Skeletal muscle cell (primary cell): ENCODE measurements at regions not wholly inside any gene's neighbourhood (a gene's known extent, or its start where the extent isn't known, plus 50 kb on each side); places are given as distances from the start of the nearest gene placed in this dataset.

Experiments used
- DNase-seq: peaks from one replicate; pipeline ENCODE4 v3.0.0-alpha.2; 2010; ENCODE audit warnings: low read depth
- H3K4me3 ChIP-seq: 2 replicates; pipeline ENCODE4 v1.5.1; 2011; ENCODE audit warnings: low read depth, mild to moderate bottlenecking, control low read depth, low read length, moderate library complexity

DNA sequence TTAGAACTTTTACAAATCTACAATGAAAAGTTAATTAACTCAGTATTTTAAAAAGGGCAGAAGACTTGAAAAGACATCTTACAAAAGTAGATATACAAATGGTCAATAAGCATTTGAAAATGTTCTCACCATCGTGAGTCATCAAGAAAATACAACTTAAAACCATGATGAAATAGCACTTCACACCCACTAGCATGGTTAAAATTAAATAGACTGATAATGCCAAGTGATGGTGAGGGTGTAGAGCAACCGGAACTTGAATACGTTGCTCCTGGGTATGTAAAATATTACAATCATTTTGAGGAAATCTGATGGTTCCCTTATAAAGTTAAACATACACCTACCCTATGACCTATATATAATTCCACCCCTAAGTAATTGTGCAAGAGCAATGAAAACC lies 319.8 kb upstream of the UMPS start:
- no peak for DNase-seq

DNA sequence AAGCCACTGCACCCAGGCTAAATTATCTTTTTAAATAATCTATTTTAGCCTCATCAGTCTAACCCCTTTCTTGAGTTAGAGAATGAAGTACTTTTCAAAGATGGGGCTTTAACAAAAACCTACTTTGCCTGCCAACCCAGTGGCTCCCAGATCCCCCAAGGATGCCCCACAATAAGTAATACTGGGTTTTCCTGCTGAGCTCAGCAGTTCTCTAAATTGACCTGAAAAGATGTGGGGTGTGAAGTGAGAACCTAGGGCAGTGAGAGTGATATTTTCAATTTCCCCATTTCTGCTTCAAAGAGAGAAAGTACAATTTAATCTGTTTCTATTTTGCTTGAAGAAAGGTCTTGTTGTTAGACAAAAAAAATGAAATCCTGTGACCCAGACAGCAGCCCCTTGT lies 318.5 kb upstream of the UMPS start:
- H3K4me3 ChIP-seq = no peak overlapping the region
- no peak for DNase-seq

More for the DNA sequence above, 319.8 kb upstream of the UMPS start:
- no peak overlapping the region for H3K4me3 ChIP-seq

DNA sequence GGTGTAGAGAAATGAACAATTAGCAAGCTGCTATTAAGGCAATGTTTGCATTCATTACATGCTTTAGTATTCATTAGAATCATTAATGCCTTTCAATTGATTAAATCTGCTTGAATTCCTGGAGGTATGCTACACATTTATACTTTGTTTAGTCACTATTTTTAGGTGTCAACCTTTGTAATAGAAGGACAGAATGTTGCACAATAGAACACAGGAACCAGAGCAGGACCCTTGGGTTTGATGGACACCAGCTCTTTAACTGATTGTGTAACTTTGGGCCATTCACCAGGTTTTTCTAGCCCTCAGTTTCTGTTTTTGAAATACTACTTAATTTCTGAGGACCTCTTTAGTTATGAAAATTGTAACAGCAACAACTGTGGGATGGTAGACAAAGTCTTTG lies 317.6 kb upstream of the UMPS start:
- H3K4me3 ChIP-seq = no peak overlapping the region
- no peak for DNase-seq

DNA sequence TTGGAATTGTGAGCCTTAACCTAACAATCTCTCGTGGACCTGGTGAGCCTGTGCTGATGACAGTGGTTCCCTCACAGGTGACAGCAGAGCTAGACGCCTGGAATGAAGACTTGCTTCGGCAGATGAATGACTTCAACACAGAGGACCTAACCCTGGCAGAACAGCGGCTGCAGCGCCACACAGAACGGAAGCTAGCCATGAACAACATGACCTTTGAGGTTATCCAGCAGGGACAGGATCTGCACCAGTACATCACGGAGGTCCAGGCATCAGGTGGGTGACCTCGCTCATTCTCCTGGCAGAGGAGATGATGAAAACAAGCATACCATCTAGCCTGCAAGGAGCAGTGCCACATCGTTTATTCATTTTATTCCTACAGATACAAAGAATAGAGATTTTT lies 316.9 kb upstream of the UMPS start:
- H3K4me3 ChIP-seq = no peak overlapping the region
- no peak for DNase-seq

DNA sequence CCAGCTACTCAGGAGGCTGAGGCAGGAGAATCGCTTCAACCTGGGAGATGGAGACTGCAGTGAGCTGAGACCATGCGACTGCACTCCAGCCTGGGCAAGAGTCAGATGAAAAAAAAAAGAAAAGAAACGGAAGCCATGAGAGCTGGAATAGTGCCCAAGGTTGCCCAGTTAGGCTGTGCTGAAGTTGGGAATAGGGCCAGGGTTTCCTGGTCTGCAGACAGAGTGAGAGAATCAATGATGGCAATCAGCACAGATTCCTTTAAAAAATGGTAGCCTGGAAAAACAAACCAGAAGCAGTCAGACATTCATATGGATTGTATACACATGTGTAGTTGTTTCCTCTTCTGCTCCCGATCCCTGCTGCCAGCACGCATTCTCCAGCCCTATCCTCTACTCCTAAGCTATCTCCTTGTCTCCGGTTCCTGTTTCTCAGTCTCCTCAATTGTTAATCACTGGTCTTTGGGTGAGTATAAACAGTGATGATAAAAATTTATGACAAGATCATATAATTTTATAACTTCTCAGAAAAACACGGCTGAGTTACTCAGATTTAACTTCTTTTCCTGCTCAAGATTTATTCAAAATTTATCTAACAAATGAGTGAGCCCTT lies 316.2 kb upstream of the UMPS start:
- no peak overlapping the region for H3K4me3 ChIP-seq

DNA sequence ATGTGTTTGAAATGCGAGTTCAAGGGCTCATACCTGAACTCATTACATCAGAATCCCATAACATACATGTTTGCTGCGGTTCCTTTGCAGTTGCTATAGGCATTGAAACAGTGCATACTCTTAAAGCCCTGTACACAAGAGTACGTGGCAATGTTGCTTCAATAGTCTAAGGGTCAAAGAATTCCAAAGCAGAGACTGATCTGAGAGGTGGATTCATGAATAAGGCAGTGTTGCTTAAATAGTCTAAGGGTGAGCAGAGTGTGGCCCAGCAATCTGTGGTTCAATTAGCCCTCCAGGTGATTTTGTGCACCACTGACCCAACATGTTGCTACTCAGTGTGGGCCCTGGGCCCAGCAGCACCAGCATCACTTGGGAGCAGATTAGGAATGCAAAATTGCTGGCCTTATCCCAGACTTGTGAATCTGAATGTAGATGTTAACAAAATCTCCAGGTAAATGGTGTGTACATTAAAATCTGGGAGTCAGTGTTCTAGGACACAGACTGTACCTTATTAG lies 314.7 kb upstream of the UMPS start:
- H3K4me3 ChIP-seq = no peak overlapping the region
- no peak for DNase-seq

More for the DNA sequence above, 316.2 kb upstream of the UMPS start:
- DNase-seq = no peak

DNA sequence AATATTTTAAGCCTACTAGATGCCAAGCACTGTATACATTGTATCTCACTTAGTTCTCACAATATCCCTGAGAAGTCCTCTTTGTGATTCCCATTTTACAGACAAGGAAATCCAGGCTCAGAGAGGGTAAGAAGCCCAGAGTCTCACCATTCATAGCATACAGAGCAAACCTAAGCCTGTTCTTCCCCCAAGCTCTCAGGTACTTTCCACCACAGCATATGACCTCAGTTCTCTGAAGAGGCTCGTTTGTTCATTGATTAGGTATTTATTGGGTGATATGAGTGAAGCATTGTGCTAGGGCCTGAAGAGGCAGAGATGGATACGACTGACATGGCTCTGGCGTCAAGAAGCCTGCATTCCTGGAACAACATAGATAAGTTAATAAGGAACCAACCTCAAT lies 310.9 kb upstream of the UMPS start:
- H3K4me3 ChIP-seq = no peak overlapping the region
- DNase-seq = no peak

DNA sequence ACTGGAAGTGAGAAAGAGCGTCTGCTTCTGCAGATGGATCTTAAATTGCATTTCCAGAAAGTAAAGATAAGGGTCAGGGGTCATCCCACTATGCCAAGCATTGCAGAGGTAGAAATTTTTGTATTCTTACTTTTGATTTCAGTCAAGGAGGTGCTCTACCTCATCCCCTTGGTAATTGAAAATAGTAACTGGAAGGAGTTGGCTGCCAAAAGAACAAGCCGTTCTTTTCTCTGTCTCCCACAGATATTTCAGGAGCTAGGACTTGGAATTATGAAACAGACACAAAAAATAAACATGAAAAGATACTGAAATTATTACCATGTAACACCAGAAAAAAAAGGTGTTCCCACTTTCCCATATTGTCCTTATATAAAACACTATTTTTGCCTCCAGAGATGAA lies 309.9 kb upstream of the UMPS start:
- H3K4me3 ChIP-seq = no peak overlapping the region
- DNase-seq = no peak

DNA sequence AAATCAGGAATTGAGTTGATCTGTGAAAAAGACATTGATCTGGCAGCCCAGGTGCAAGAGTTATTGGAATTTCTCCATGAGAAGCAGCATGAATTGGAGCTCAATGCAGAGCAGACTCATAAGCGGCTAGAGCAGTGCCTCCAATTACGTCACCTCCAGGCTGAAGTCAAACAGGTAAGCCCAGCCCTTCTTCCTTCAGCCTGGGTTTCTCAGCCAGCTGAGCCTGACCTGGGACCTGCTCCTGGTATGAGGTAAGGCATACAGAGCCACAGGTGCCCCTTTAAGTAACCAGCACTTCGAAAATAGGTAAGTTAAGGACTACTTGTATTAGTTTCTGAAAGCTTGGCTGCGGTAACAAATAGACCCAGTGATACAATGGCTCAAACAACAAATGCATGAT lies 307.4 kb upstream of the UMPS start:
- no peak for DNase-seq
- no peak overlapping the region for H3K4me3 ChIP-seq

DNA sequence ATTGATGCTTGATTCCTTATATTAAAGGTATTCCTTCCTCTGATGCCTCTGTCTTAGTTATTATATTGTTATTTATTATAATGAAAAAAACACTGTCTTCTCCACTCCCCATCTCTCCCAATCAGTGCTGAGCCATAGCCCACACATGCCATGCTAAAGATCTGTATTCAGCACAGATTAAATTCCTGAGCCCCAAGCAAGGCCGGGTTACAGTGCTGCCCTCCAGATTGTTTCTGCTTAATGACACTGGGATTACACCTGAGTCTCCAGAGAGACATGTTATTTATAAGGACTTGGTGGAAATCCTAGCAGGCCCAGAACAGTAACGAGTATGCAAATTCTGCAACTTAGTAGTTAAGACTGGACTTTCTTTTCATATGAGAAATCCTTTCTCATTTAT lies 305.9 kb upstream of the UMPS start:
- no peak for DNase-seq
- H3K4me3 ChIP-seq = no peak overlapping the region

DNA sequence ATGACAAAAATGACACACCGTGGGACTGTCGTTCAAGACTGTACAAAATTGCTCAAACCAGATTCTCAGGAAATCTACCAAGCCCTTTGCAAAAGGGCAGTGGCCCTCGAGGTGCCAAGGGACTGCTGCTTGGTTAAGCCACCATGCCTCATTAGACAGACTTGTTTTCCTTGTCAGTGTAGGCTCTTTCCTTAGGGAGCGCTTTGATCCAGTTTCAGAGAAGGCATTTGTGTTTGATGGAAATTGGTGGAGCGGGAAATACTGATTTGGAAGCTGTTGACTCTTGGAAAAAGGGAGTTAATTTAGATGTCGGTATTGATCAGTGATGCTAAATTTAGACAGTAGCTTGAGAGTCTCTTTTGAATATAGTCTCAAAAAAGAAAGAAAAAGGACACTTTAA lies 304.3 kb upstream of the UMPS start:
- DNase-seq = no peak
- H3K4me3 ChIP-seq = no peak overlapping the region

DNA sequence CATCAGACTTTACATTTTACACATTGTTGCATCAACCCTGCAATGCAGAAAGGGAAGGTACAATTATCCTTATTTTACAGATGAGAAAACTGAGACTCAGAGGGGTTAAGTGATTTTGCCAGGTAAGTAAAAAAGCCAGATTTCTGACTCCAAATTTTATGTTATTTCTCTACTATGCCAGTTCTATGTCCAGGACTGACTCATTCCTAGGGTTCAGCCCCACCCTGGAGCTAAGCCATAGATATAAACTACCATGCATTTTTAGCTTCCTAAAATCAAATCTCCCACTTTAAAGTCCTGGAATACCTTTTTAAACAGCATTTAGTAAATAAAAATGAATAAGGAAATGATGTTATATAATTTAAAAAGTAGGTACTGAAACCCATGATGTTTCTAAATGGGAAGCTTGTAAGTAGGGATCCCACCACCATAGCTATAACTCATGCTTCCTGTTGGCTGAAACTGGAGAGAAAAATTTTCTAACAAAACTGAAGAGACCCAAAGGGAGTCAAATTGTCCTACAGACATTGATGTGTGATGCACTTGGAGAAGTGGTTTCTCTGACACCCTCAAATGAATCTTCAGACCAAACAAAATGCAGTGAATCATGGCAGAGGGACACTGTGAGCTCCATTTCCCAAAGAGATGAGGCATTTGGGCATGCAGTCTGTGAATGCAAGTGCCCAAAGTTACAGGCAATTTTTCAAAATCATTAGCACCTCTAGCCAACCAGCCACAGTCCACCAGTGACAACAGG lies 301.7 kb upstream of the UMPS start:
- no peak for DNase-seq
- H3K4me3 ChIP-seq = no peak overlapping the region

DNA sequence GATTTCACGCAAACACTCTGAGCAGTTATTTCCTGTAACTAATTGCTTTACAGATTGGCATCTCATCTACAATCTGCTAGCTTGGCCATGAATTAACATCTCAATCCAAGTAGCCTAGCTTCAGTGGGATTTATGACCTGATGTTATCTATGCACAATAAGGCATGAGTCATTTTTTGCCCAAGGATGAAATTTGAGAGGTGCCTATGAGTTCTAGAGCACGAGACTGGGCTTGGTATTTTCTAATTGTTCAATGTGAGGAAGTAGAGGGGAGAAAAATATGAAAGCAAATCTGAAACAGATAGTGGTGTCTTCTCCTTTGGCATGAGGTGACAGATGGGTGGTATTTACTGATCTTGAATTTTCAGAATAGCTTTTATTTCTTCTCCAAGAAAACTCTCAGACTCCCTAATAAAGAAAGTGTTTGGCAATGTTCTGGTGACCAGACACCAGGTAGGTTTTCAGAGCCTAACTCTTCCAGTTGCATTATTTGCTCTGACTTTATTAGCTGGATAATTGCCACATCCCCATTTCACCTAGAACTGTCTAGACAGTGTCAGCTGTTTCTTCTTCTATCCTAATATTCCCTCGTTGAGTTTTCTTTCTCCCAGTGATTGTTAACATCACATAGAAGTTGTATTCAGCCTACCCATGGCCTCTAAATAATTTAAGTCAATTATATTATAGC lies 301.0 kb upstream of the UMPS start:
- no peak overlapping the region for H3K4me3 ChIP-seq
- no peak for DNase-seq

DNA sequence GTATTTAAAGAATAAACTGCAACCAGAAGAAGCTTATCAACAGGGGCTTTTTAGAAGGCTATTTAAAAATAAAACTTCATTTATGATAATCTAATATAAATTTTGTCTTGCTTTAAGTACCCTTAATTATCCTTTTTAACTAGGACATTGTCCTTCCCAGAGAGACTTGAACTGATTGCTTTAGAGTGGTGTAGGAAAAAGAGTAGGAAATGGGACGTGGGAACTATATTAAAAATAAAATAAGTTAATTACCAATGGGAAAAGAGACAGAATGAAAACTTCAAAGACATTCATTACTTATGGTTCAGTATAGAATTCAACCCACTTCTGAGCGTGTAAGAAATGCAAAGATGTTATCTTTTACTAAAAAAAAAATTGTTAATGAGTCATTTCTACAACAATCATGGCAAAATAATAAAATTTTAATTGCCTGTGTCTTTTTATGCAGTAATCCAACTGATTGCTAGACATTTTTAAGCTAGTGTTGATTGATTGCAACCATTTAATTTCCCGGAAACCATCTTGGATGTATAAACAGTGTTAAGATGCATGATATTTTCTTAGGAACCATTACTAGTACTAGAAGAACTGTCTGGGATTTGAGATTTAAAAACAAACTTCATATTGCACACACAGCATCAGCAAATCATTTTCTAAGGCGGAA lies 298.8 kb upstream of the UMPS start:
- no peak for DNase-seq
- no peak overlapping the region for H3K4me3 ChIP-seq

DNA sequence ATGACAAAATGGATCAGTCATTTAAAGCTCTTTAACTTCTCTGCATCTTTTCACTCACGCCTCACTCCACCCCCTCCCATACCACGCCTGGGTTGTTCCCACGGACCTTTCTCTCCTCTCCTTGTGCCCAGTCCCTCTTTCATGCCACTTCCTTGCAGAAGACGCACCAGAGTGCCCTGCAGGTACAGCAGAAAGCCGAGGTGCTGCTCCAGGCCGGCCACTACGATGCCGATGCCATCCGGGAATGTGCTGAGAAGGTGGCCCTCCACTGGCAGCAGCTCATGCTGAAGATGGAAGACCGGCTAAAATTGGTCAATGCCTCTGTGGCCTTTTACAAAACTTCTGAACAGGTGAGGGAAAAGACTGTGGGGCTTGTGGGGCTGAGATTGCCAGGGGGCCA lies 296.1 kb upstream of the UMPS start:
- DNase-seq = no peak
- no peak overlapping the region for H3K4me3 ChIP-seq

DNA sequence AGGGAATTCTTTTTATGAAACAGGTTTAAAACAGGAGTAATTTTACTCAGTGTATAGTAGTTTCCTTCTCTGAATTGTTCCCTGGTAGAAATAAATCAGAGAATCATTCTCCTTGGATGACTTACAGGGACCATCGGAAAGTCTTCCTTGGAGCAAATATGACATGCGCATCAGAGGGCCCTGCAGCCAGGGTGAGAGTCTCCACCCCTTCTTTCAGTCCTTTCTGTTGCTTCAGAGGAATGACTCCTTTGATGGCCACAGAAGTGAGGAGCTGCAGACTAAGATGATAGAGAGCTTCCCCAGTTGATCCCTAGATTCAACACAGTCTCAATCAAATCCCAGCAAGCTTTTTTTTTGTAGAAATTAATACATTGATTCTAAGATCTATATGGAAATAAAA lies 294.8 kb upstream of the UMPS start:
- no peak for DNase-seq
- no peak overlapping the region for H3K4me3 ChIP-seq

DNA sequence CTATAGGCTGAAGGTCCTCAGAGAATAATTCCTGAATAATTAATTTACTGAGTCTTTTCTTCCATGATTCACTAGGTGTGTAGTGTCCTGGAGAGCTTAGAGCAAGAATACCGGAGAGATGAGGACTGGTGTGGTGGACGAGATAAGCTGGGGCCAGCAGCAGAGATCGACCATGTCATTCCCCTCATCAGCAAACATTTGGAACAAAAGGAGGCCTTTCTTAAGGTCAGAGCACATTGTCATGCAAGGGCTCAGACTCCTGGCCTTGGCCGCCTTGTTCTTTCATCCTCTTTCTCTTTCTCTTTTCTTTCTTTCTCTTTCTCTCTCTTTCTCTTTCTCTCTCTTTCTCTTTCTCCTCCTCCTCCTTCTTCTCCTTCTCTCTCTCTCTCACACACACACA lies 291.4 kb upstream of the UMPS start:
- no peak overlapping the region for H3K4me3 ChIP-seq
- no peak for DNase-seq

DNA sequence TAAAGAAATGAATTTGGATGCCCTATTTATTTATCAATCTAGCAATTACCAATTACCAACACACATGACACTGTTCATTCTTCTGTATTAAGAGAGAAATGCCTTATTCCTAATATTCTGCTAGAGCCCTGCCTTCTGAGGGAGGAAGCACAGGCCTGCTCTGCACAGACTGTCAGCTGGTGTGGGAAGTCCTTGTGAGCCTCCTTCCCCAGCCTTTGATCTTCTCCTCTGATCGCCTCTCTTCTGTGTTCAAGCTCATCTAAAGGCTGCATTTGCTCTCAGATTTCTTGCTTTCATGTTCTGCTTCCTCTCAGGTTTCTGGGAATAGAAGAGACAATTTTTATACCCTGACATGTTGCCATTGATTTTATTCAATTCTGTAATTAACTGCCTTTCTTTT lies 290.6 kb upstream of the UMPS start:
- H3K4me3 ChIP-seq = no peak overlapping the region
- no peak for DNase-seq

DNA sequence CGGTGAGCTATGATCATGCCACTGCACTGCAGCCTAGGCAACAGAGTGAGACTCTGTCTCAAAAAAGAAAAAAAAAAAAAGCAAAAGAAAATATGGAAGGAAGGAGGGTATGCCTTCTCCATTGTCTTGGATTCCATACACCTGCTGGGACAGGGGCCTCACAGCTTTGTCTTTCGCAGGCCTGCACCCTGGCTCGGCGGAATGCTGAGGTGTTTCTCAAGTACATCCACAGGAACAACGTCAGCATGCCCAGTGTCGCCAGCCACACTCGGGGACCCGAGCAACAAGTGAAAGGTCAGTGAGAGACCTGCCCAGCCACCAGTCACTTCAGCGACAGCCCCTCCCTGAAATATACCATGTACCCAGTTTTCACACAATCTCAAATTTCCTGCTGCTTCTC lies 288.5 kb upstream of the UMPS start:
- no peak overlapping the region for H3K4me3 ChIP-seq
- no peak for DNase-seq

DNA sequence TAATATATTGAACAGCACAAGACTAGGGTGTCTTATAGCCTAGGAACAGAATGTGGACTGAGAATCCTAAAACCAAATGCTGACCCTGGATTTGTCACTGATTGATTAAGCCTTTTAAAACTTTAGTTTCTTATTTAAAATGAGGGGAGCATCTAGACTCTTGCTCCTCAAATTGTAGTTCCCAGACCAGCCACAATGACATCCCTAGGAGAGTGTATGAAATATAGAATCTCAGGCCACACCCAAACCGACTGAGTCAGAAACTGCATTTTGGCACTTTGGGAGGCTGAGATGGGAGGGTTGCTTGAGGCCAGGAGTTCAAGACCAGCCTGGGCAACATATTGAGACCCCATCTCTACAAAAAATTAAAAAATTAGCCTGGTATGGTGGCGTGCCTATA lies 287.8 kb upstream of the UMPS start:
- DNase-seq = no peak
- H3K4me3 ChIP-seq = no peak overlapping the region
